ENCODE measurements at regions not wholly inside any gene's neighbourhood (a gene's known extent, or its start where the extent isn't known, plus 50 kb on each side); places are given as distances from the start of the nearest gene placed in this dataset.

GRCh38 chr4:55249476-55249875 lies 96.6 kb upstream of the SRD5A3 start:
- TF ChIP-seq CTCF (IDR thresholded peaks at IDR 0.05) = no peak
- no peak for TF ChIP-seq POLR2A (IDR thresholded peaks at IDR 0.05)

Data from ovary (tissue), 3 donors.